ENCODE measurements at regions not wholly inside any gene's neighbourhood (a gene's known extent, or its start where the extent isn't known, plus 50 kb on each side); places are given as distances from the start of the nearest gene placed in this dataset.
A peak's percentile ranks its signal among the peaks of the same experiment; 100 is the strongest.

DNA sequence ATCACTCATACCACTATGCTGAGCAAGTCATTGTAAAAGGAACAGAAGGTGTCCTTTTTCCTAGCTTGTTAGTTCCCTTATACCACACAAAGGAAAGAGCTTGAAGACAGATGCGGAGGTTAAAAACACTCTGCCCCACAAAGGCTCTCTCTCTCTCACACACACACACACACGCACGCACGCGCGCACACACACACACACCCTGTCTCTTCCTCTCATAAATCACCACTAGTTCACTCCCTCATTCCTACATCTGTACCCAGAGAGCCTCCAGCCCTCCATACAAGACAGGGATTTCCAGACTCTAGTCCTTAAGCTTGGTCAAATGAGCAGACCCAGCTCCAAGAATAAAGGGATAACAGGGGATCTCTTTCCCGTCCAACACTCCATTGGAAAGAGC is 120.1 kb upstream of the THBS1 start:
- TF ChIP-seq, protein P1, sequence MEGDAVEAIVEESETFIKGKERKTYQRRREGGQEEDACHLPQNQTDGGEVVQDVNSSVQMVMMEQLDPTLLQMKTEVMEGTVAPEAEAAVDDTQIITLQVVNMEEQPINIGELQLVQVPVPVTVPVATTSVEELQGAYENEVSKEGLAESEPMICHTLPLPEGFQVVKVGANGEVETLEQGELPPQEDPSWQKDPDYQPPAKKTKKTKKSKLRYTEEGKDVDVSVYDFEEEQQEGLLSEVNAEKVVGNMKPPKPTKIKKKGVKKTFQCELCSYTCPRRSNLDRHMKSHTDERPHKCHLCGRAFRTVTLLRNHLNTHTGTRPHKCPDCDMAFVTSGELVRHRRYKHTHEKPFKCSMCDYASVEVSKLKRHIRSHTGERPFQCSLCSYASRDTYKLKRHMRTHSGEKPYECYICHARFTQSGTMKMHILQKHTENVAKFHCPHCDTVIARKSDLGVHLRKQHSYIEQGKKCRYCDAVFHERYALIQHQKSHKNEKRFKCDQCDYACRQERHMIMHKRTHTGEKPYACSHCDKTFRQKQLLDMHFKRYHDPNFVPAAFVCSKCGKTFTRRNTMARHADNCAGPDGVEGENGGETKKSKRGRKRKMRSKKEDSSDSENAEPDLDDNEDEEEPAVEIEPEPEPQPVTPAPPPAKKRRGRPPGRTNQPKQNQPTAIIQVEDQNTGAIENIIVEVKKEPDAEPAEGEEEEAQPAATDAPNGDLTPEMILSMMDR (conservative IDR thresholded peaks at IDR 0.05; ENCODE audit: control insufficient read depth, insufficient read depth, low read depth, low read length): no peak
- no peak for DNase-seq (ENCODE audit: low read depth)
- H3K4me3 ChIP-seq (ENCODE audit: control insufficient read depth, low read depth, low read length): no peak overlapping the region

DNA sequence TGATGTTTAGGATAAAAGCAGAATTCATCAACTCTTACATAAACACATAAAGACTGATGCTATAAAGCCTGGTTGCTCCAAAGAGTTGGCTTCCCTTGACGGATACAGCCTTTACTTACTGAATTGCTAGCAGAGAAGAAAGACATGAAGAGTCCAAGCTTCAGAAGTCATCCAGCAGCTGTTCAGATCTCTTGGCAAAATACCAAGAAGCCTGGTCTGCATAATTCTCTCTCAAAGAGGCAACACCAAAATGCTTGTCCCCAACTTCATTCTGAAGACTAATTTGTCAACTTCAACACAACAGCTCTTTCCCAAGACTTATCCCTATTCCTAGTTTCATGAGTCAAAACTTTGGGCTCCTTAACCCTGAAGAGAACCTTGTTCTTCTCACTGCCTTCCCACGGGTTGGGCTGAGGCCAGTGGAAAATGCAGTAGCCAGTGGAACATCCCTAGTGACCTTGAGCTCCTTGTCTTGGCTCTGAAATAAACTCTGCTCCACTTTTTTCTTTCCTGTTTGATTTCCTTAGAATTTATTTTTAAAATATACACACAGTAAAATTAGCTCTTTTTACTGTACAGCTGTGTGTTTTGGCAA is 119.2 kb upstream of the THBS1 start:
- TF ChIP-seq, protein P1 (conservative IDR thresholded peaks at IDR 0.05; ENCODE audit: control insufficient read depth, insufficient read depth, low read depth, low read length): no peak
- H3K4me3 ChIP-seq (ENCODE audit: control insufficient read depth, low read depth, low read length): no peak overlapping the region
- peak; percentile 69 for DNase-seq (ENCODE audit: low read depth)

DNA sequence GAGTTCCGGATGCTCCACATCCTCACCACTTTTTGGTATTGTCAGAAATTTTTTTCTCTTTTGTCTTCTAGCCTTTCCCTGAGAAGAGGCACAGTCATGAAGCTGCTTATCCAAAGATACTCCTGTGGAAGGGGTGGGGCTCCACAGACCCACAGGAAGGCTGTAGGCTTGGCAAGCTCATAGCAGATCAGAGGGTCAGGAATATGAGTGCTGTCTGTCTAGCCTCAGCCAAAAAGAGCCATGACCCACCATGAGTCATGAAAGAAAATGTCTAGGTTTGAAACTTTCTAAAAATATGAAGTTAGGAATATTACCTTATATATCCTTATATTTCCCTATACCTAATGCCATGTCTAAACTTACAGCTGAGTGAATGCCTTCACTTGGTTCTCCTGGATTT is 118.2 kb upstream of the THBS1 start:
- TF ChIP-seq, protein P1 (conservative IDR thresholded peaks at IDR 0.05; ENCODE audit: control insufficient read depth, insufficient read depth, low read depth, low read length): no peak
- peak; percentile 83 for DNase-seq (ENCODE audit: low read depth)
- no peak overlapping the region for H3K4me3 ChIP-seq (ENCODE audit: control insufficient read depth, low read depth, low read length)

DNA sequence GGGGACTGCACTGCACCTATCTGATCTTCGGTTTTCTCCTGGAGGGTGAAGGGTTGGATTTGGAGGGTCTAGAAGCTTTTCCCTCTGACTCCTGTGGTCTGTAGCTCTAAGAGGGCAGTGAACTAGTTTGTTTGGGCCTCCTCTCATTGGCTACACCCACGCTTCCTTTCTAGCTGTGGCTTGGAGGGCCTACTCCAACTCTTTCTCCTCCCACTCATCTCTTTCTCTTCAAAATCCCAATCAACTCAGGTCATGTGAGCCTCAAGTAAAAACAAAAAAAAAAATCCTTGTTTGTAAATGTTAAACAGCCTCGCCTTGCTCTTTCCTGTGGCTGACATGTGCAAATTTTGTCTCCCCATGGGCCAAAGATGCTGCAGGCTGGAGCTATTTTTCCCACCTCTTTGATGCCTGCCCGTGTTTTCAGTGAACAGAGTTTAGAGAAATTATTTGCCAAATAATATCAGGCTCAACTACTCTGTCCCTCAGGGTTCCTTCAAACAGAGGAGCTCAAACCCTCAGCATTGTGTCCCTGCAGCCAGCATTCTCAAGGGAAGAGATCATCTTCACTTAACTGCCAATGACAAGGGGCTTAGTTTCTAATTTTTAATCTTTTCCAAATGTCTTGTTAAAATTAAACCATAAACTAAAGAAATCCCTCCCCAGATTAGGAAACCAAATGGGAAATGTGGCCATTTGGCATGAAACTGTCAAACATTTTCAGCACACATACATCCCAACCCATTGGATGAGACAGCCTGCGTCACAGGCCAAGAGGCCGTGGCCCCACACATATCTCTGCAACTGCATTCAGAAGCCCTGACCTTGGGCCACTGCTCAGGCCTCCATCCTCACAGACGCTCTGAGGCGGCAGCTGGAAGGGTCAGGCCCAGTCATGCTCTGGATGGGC is 114.8 kb upstream of the THBS1 start:
- TF ChIP-seq, protein P1 (conservative IDR thresholded peaks at IDR 0.05; ENCODE audit: control insufficient read depth, insufficient read depth, low read depth, low read length): no peak
- no peak overlapping the region for H3K4me3 ChIP-seq (ENCODE audit: control insufficient read depth, low read depth, low read length)
- DNase-seq (ENCODE audit: low read depth): peak; percentile 79

DNA sequence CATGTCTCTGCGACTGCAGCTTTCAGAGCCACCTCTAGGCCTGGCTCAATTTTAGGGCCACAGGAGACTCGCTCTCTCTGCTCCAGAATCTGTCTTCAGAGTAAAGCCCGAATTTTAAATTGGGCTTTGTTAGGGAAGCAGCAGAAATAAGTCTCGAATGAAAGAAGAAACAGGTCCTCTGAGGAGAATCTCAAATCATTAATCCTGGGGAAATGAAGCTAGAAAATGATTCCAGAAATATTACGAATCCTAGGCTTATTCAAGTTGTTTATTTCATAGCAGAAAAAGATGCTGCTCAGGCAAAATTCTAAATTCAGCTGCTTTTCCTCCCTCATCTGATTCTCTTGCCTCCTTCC is 114.2 kb upstream of the THBS1 start:
- TF ChIP-seq, protein P1 (conservative IDR thresholded peaks at IDR 0.05; ENCODE audit: control insufficient read depth, insufficient read depth, low read depth, low read length): no peak
- DNase-seq (ENCODE audit: low read depth): no peak
- H3K4me3 ChIP-seq (ENCODE audit: control insufficient read depth, low read depth, low read length): no peak overlapping the region

DNA sequence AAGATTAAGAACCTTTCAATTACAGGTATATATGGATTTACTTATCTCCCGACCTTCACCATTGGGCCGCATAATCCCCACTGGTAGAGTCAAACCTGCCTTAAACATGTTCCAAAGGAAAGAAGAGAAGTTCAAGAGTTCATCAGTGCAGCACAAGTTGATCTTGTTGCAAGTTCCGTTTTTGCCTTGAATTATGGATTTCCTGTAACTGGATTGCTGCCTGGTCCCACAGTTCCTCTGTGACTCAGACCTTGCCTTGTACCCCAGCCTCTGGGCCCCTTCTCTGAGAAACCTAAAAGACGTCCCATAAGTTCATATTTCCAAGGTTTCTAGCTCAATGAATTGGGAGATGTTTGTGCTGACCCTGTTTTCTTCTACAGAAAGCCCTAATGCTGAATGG is 112.5 kb upstream of the THBS1 start:
- DNase-seq (ENCODE audit: low read depth): no peak
- TF ChIP-seq, protein P1 (conservative IDR thresholded peaks at IDR 0.05; ENCODE audit: control insufficient read depth, insufficient read depth, low read depth, low read length): no peak
- no peak overlapping the region for H3K4me3 ChIP-seq (ENCODE audit: control insufficient read depth, low read depth, low read length)
